Right ventricle myocardium superior (tissue), 1 donor: ENCODE measurements at regions not wholly inside any gene's neighbourhood (a gene's known extent, or its start where the extent isn't known, plus 50 kb on each side); places are given as distances from the start of the nearest gene placed in this dataset.

Experiments used
- ATAC-seq: fragments of 200-7000 bp; cut with Tn5 transposase; one replicate; pipeline ENCODE4 v1.9.1; 2020; ENCODE audit warnings: mild to moderate bottlenecking; ENCODE audit not compliant: poor library complexity
- DNase-seq: peaks from one replicate; pipeline ENCODE4 v3.0.0-alpha.2; 2020
- intact Hi-C: fragments of 100-400 bp; cut with DNase I; formaldehyde crosslinking; loops from one replicate; pipeline ENCODE4 v1.11.2; 2022
- donor health status: DM: no; HTN: yes; CAD: no; lungs with severe emphysema.

DNA sequence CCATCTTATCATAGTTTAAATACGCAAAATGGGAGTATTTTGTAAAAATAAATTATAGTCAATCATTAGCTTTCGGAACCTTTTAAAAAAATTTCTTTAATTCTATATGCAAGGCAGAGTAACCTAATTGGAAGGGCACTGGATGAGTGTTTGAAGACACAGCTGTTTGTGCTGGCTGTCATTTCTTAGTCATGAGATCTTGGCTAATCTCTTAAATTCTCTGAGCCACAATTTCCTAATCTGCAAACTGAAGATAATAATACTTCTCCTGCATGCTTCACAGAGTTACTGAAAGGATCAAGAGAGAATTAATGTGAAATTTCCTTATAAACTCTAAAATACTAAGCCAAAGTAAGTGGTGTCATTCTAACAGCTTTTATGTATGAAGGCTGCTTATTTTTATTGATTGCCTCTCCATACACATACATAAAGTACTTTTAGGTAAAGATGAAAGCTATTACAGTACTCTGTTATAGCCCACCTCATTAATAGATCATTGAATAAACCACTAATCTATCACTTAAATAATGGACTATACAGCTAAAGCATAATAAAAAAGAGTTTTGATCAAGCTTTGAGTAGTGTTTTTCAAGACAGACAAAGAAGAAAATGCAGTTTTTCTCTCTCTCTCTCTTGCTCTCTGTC is 383.7 kb upstream of the IRAK1BP1 start:
- ATAC-seq (no peak), DNase-seq (no peak)
- intact Hi-C loops: no loop called here

- DNase-seq: no peak
- intact Hi-C loops: no loop called here
- no peak for ATAC-seq
These were observed 382.9 kb upstream of the IRAK1BP1 start for GRCh38 chr6:78484198-78485064.

DNA sequence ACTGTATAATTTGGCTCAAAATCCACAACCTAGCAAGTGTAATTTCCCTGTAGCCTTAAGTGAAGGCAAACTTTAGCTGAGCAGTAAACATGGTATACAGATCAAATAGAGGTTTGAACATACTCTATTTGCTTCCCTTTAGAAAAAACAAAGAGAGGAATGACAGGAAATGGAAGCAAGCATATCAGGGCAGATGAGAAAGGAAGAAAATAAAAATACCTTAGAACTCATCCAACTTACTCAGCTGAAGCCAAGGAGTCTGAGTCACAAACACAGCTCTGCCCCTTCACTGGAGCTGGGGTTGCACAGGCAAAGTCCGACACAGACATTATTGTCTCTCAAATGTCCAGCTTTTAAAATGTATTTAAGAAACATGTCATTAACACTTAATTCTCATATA is 379.9 kb upstream of the IRAK1BP1 start:
- intact Hi-C loops: no loop called here
- no peak for DNase-seq
- no peak for ATAC-seq

- no peak for DNase-seq
- ATAC-seq: no peak
- intact Hi-C loops: no loop called here
These were observed 377.5 kb upstream of the IRAK1BP1 start for GRCh38 chr6:78489874-78490273.

DNA sequence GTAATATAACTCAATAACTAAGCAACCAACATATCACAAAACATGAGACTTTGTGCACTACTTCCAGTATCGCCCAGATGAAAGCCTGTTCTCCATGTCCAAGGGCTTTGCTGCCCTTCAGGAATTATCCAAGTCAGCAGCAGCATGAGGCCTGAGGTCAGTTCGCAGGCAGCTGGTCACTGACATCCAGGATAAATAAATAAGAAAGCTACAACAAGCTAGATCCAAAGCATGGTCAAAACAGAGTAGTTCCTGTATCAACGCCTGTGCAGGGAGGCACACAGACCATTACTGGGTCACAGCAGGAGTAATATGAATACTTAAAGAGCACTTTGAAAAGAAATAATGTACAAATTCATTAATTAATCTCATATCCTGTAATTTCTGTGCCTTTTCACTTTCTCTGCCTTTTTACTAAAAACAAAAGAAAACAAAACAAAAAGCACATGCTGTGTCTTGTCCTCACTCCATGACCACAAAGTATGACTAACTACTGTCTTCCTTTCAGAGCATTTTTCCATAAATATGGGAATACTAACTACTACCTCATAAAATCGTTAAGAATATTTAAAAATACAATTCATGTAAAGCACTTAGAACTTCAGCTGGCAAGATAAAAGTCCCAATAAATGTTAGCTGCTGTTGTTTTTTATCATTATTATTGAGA is 374.9 kb upstream of the IRAK1BP1 start:
- no peak for ATAC-seq
- intact Hi-C loops: no loop called here
- DNase-seq: no peak

DNA sequence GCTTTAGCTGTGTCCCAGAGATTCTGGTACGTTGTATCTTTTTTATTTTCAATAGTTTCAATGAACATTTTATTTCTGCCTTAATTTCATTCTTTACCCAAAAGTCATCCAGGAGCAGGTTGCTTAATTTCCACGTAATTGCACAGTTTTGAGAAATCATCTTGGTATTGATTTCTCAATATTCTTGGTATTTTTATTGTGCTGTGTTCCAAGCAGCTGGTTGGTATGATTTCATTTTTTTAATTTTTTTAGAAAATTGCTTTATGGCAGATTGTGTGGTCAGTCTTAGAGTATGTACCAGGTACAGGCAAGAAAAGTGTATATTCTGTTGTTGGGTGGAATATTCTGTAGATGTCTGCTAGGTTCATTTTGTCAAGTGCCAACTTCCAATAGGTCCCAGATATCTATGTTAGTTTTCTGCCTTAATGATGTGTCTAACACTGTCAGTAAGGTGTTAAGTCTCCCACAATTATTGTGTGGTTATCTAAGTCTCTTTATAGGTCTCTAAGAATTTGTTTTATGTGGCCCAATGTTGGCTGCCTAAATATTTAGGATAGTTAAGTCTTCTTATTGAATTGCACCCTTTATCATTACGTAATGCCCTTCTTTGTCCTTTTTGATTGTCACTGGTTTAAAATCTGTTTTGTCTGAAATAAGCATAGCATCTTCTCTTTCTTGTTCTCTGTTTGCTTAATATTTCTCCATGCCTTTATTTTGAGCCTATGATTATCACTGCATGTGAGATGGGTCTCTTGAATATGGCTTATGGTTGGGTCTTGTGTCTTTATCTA is 366.9 kb upstream of the IRAK1BP1 start:
- intact Hi-C loops: no loop called here
- no peak for DNase-seq

GRCh38 chr6:78502386-78502887 is 364.9 kb upstream of the IRAK1BP1 start:
- intact Hi-C loops: no loop called here
- ATAC-seq (no peak), DNase-seq (no peak)

More for the DNA sequence above, 366.9 kb upstream of the IRAK1BP1 start:
- no peak for ATAC-seq

DNA sequence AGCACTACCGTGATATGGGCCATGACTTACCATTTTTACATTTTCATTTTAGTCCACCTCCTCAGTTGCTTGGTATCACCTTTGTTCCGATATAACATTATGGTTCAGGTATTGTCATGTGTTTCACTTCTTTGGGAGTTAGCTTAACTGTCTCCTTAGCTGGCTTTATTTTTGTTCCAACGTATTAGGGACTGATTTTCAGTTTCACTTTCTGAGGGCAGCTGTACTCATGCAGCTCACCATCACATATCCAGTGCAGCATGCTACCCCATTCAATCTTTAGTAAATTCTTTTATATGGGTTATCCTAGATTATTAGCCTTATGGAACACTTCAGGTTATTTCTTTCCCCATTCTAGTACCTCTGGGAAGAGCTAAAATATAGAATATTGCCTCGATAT is 362.2 kb upstream of the IRAK1BP1 start:
- ATAC-seq (no peak), DNase-seq (no peak)
- intact Hi-C loops: no loop called here

DNA sequence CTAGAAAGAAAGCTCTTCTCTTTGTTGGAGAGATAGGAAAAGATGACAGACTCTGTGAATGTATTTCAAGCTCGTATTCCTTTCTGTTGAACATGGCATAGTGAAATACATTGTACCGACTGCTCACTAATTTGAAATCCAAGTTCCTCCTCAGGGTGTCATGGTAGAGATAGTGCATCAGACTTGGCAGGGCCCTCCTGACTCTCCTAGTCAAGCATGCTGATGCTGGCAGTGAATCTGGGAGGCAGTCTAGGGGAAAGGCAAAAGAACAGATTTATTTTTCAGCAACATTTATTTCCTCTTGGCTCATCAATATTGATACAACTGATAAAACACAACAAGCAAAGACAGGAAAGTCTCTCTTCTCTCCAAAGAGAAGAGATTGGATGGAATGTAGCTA is 356.3 kb upstream of the IRAK1BP1 start:
- intact Hi-C loops: no loop called here
- DNase-seq (no peak), ATAC-seq (no peak)

- ATAC-seq (no peak), DNase-seq (no peak)
- intact Hi-C loops: no loop called here
These were observed 353.5 kb upstream of the IRAK1BP1 start for GRCh38 chr6:78513856-78514255.

- ATAC-seq (no peak), DNase-seq (no peak)
- intact Hi-C loops: no loop called here
These were observed 352.1 kb upstream of the IRAK1BP1 start for GRCh38 chr6:78515271-78515670.

- ATAC-seq: no peak
- intact Hi-C loops: no loop called here
- no peak for DNase-seq
These were observed 350.0 kb upstream of the IRAK1BP1 start for GRCh38 chr6:78517399-78517798.

- DNase-seq (no peak), ATAC-seq (no peak)
- intact Hi-C loops: no loop called here
These were observed 343.7 kb upstream of the IRAK1BP1 start for GRCh38 chr6:78523622-78524021.

GRCh38 chr6:78525976-78526375 is 341.4 kb upstream of the IRAK1BP1 start:
- ATAC-seq: no peak
- intact Hi-C loops: no loop called here
- DNase-seq: no peak

- no peak for ATAC-seq
- intact Hi-C loops: no loop called here
- no peak for DNase-seq
These were observed 340.9 kb upstream of the IRAK1BP1 start for GRCh38 chr6:78526432-78526831.

DNA sequence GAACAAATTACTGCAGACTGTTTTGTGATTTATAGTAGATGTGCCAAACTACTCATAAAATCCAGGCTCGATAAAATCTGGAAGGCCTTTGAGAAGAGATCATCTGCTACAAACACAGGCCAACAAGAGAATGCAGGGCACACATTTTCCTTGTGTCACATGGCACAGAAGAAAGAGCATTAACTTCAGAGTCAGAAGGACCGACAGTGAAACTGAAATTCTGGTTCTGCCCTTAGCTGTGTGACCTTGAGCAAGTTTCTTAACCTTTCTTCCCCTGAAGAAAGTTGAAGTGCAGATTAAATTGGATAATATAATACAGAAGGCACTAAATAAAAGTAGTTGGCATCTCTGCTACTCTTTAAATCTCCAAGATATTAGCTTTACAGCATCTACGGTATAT is 338.4 kb upstream of the IRAK1BP1 start:
- no peak for ATAC-seq
- DNase-seq: no peak
- intact Hi-C loops: no loop called here

DNA sequence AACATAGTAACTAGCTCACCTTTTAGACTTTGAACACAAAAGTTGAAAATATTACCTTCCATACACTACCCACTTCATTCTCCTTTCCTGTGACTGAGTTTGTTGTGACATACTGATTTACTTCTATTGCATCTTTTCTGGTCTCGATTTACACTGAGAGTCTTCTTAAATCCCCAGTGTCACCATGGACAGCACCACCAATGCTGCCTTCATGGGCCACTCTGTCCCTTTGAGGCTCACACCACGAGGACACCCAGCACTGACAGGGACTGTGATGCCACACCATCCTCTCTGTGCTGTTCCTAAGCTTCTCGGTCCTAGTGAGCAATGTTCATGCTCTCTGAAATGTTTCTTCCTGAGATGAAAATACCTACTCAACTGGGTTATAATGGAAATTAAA is 337.1 kb upstream of the IRAK1BP1 start:
- DNase-seq: no peak
- intact Hi-C loops: no loop called here
- no peak for ATAC-seq

DNA sequence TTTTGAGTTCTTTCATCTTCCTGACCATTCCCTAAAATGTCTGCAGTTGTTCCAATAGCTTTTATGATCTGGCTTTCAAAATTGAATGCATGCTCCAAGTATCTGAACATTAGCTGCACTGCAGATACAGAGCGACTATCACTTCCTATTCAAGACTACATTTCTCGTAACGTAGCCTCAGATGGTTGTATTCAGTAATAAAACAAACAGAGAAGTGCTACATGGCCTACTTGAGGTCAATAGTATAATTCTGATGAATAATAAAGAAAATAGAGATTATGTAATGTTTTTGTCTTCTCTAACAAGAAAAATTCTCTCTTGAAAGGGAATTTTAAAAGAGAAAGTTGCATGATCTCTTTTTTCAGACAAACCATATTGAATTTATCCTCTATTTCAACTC is 333.9 kb upstream of the IRAK1BP1 start:
- intact Hi-C loops: no loop called here
- DNase-seq (no peak), ATAC-seq (no peak)

DNA sequence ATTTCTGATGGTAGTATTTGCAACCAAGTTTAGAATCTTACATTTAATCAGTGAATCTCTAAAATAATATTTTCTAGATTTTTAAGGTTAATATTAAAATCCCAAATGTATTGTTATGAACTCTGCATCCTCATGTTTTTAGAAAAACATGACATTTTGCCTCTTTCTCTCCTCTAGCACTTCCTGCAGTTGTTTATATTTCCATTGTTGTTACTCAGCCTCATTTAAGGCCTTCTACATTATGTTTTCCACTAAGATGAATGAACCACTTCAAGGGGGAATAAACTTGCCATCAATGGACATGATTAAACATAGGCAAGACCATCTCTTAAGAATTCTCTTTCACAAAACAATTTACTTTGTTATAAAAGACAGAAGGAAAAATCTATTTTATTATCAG is 333.5 kb upstream of the IRAK1BP1 start:
- ATAC-seq: no peak
- intact Hi-C loops: no loop called here

More for the DNA sequence above, 333.5 kb upstream of the IRAK1BP1 start:
- DNase-seq: no peak
